ENCODE measurements at regions not wholly inside any gene's neighbourhood (a gene's known extent, or its start where the extent isn't known, plus 50 kb on each side); places are given as distances from the start of the nearest gene placed in this dataset.
A peak's percentile ranks its signal among the peaks of the same experiment; 100 is the strongest.

GRCh38 chr22:49153921-49154320 is 673.8 kb downstream of the BRD1 start:
- ChIA-PET CTCF (no interaction called here), POLR2A (no interaction called here)
- no peaks in the 10 kb centered on the region for H3K9me3 ChIP-seq (ENCODE audit: low read length)
- Mint-ChIP-seq H3K9me3 (no peaks in the 10 kb centered on the region), H3K36me3 (no peaks in the 10 kb centered on the region), H3K4me1 (no peaks in the 10 kb centered on the region), H3K27me3 (peaks cover 3 to 6% of the 10 kb centered on the region in 2 donors), H3K4me3 (no peak overlapping the region), H3K27ac (no peak overlapping the region)
- H3K4me3 ChIP-seq (ENCODE audit: low read length), result no peak overlapping the region
- no peak for DNase-seq
- H3K27me3 ChIP-seq (ENCODE audit: insufficient read depth, low read length, poor library complexity, severe bottlenecking), result no peaks in the 10 kb centered on the region
- no peak overlapping the region for H3K27ac ChIP-seq (ENCODE audit: low read depth, low read length)
- H3K4me1 ChIP-seq (ENCODE audit: insufficient read depth, low read length), result no peaks in the 10 kb centered on the region
- H3K36me3 ChIP-seq (ENCODE audit: insufficient read depth, low read length), result no peaks in the 10 kb centered on the region

DNA sequence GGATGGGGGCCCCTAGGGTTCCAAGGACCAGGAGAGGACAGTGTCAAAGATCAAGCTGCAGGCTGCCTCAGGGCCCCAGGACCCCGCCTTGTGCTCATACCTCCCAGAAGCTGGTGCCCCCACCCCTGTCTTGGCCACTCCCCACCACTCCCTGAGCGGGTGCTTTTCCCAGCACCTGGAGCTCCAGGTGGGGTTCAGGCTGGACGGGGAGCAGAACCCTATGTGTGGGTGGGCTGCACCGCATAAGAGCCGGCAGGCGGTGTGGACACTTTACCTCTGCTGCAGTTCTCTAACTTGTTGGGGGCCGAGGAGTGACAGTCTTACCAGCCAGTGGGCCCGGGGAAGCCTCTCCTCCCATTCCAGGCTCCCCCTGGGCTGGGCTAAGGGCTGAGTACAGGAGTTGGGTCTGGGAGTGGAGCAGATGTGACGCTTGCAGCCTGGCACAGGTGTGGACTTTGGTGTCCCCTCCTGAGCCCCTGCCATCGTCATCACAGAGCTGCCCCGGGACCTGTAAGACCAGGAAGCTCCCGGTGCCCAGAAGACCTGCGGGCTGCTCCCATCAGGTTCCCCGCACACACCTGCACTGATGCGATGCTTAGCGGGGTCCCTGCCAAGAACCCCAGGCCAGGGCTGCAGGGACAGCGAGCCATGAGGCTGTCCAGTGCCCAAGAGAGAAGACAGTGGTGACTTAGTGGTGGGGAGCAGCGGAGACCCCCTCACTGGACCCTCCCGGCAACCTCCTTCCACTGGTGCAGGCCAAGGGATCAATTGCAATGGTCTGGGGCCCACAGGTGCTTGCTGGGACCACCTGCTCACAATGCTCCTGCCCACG is 674.5 kb downstream of the BRD1 start:
- no peak overlapping the region for H3K27ac ChIP-seq (ENCODE audit: low read depth, low read length)
- ChIA-PET CTCF (no interaction called here), POLR2A (no interaction called here)
- Mint-ChIP-seq H3K4me1 (no peaks in the 10 kb centered on the region), H3K27ac (no peak overlapping the region), H3K4me3 (no peak overlapping the region), H3K9me3 (no peaks in the 10 kb centered on the region), H3K27me3 (peaks cover 3 to 9% of the 10 kb centered on the region in 2 donors), H3K36me3 (no peaks in the 10 kb centered on the region)
- H3K9me3 ChIP-seq (ENCODE audit: low read length), result no peaks in the 10 kb centered on the region
- DNase-seq, result no peak
- no peaks in the 10 kb centered on the region for H3K27me3 ChIP-seq (ENCODE audit: insufficient read depth, low read length, poor library complexity, severe bottlenecking)
- no peaks in the 10 kb centered on the region for H3K4me1 ChIP-seq (ENCODE audit: insufficient read depth, low read length)
- H3K4me3 ChIP-seq (ENCODE audit: low read length), result no peak overlapping the region
- H3K36me3 ChIP-seq (ENCODE audit: insufficient read depth, low read length), result no peaks in the 10 kb centered on the region

DNA sequence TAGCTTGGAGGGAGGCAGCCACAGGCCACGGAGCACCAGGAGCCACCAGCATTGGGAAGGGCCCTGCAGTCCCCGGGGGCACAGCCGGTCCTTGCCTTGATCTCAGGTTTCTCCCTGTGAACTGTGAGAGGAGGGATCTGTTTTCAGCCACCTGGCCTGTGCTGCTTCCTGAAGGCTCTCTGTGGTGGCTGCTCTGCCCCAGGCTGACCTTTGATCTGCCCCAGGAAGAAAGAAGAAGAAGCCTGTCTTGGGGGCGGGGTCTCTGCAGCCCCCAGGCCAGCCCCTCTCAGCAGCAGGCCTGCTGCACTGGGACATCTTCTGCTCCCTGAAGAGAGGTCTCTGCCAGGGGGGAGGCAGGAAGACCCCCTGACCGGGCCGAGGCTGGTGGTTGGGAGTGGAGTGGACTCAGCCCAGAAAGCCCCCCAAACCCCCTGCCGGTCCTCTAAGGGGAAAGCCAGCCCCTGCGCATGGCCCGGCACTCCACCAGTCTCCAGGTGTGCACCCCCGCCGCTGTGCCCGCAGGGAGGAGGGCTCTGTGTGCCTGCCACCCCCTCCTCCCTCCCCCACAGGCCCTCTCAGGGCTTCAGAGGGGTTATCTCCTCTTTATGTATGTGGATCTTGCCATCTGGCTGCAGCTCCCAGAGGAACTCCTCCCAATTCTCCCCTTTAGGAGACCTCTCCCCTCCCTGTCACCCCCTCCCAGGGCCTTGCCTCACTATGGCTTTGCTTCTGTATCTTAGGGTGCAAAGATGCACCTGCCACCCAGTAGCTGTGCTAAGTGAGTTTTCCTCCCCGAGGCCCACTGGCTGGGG is 675.3 kb downstream of the BRD1 start:
- CTCF ChIA-PET, result no interaction called here
- no peaks in the 10 kb centered on the region for H3K9me3 ChIP-seq (ENCODE audit: low read length)
- no peak overlapping the region for H3K4me3 ChIP-seq (ENCODE audit: low read length)
- Mint-ChIP-seq H3K9me3 (no peaks in the 10 kb centered on the region), H3K27me3 (peaks cover 0 to 9% of the 10 kb centered on the region in 2 donors), H3K4me3 (no peak overlapping the region), H3K27ac (no peak overlapping the region), H3K36me3 (no peaks in the 10 kb centered on the region), H3K4me1 (no peaks in the 10 kb centered on the region)
- H3K27me3 ChIP-seq (ENCODE audit: insufficient read depth, low read length, poor library complexity, severe bottlenecking), result no peaks in the 10 kb centered on the region
- DNase-seq, result no peak
- POLR2A ChIA-PET, result no interaction called here
- no peak overlapping the region for H3K27ac ChIP-seq (ENCODE audit: low read depth, low read length)
- H3K36me3 ChIP-seq (ENCODE audit: insufficient read depth, low read length), result no peaks in the 10 kb centered on the region
- no peaks in the 10 kb centered on the region for H3K4me1 ChIP-seq (ENCODE audit: insufficient read depth, low read length)

DNA sequence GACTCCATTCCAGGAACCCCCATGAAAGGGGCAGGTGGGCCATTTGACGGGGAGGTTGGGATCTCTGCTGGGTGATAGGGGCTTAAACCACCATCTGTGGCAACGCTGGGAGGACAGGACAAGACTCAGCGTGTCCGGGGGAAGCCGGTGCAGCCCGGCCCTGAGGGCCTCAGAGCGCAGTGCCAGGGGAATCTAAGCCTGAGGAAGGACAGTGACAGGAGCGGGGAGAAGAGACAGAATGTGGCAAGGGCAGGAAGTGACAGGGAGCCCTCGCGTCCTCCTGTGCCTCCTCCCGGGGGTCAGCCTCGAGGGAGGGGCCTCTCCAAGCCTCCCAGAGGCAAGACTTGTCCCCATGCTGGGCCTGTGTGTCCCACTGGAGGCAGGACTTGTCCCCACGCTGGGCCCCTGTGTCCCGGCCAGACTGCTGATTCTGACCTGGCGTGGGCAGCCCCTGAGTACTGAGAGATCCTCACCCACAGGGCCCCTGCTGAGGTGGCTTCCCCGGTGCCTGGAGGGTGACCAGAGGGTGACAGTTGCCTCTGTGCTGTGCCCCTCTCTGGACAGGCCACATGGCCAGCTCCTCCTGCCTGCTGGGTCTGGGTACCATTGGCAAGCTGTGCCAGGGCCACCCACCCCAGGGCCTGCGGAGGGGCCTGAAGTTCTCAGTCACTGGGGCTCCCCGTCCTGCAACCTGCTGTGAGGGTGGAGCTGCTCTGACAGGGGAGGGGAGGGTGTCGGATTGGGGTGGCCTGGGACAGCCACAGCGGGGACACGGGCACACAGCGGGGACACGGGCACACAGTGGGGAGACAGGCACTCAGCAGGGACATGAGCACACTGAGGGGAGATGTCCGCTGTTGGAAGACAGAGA is 676.2 kb downstream of the BRD1 start:
- H3K27ac Mint-ChIP-seq, result no peak overlapping the region
- no peak overlapping the region for H3K4me3 Mint-ChIP-seq
- Histone ChIP-seq H3K36me3 (ENCODE audit: insufficient read depth, low read length) (no peaks in the 10 kb centered on the region), H3K27ac (ENCODE audit: low read depth, low read length) (no peak overlapping the region), H3K4me3 (ENCODE audit: low read length) (no peak overlapping the region), H3K27me3 (ENCODE audit: insufficient read depth, low read length, poor library complexity, severe bottlenecking) (no peaks in the 10 kb centered on the region), H3K4me1 (ENCODE audit: insufficient read depth, low read length) (no peaks in the 10 kb centered on the region), H3K9me3 (ENCODE audit: low read length) (no peaks in the 10 kb centered on the region)
- no peaks in the 10 kb centered on the region for H3K4me1 Mint-ChIP-seq
- ChIA-PET CTCF (no interaction called here), POLR2A (no interaction called here)
- H3K27me3 Mint-ChIP-seq, result peaks cover 0 to 9% of the 10 kb centered on the region in 2 donors
- no peaks in the 10 kb centered on the region for H3K36me3 Mint-ChIP-seq
- no peaks in the 10 kb centered on the region for H3K9me3 Mint-ChIP-seq
- DNase-seq, result no peak

DNA sequence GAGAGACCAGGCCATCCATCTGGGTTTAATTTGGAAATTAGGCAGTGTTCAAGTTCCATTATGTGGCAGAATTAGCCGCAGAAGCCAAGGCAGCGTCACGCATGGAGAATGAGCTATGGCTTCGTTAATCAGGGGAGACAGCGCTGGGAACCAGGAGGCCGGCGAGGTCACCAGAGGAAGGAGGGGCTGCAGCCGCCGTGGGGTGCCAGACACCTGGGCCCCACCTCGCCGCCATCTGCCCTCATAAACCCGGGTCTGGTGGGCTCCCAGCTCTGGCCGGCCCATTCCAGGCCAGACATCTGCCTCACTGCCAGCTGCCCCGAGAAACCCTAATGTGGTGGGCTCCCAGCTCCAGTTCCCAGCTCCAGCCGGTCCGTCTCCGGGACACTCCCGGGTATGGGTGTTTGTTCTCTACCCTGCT is 676.9 kb downstream of the BRD1 start:
- ChIA-PET CTCF (no interaction called here), POLR2A (no interaction called here)
- no peak for DNase-seq
- Histone ChIP-seq H3K27ac (ENCODE audit: low read depth, low read length) (no peak overlapping the region), H3K4me1 (ENCODE audit: insufficient read depth, low read length) (no peaks in the 10 kb centered on the region), H3K27me3 (ENCODE audit: insufficient read depth, low read length, poor library complexity, severe bottlenecking) (no peaks in the 10 kb centered on the region), H3K4me3 (ENCODE audit: low read length) (no peak overlapping the region), H3K9me3 (ENCODE audit: low read length) (no peaks in the 10 kb centered on the region), H3K36me3 (ENCODE audit: insufficient read depth, low read length) (no peaks in the 10 kb centered on the region)
- Mint-ChIP-seq H3K36me3 (no peaks in the 10 kb centered on the region), H3K9me3 (no peaks in the 10 kb centered on the region), H3K4me3 (no peak overlapping the region), H3K27ac (no peak overlapping the region), H3K4me1 (no peaks in the 10 kb centered on the region), H3K27me3 (peaks cover 0 to 9% of the 10 kb centered on the region in 2 donors)

DNA sequence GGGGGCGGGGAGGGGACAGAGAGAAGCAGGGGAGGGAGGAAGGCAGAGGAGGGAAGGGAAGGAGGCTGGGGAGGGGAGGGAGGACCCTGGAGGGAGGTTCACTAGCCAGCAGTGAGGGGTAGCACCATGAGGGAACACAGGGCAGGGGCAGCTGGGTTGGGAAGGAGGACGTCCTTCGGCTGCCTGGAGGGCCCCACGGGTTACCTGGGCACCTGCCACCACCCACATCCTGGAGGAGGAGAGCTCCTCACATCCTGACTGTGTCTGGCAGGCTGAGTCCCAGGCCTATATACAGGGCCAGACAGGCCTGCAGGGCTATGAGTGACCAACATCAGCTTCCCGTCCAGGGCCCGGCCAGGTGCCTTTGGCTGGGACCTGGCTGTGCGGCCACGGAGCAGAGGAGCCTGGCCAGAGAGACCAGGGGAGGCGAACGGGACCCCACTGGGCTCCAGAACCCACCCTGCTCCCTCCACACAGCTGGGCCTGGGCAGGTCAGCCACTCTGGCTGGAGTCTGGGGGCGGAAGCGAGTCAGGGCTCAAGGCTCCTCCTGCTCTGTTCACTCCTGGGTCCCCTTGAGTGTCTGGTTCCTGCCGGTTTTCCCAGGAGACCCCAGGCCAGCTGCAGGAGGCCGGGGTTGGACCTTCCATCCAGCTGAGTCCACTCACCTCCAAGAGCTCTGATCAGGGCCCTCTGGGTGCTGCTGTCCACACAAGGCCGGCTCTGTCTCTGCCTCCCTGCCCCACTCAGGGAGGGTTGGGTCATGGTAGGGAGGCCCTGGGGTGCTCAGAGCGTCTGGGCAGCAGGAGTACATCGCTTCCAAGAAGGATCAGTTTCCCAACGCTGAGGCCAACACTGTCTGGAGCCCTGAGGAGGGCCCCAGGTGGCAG is 677.7 kb downstream of the BRD1 start:
- CTCF ChIA-PET, result no interaction called here
- no peak for DNase-seq

DNA sequence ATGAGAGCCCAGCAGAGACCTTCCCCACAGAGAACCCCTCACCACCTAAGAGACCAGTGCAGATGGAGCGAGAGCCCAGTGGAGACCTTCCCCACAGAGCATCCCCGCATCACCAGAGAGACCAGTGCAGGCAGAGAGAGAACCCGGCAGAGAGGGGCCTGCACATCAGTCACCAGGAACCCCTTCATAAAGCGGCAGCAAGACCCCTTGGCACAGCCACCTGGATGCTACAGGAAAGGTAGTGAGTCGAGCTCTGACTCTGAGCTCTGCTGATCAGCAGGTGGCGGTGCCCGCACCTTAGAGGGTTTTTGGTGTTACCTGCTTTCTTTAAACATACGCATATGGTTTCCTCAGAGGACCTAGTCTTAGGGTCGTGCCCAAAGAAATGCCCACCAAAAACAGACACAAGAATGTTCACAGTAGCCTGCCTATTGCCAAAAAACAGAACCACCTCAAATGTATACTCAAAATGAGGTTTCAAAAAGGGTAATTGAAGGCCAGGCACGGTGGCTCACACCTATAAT is 678.7 kb downstream of the BRD1 start:
- Mint-ChIP-seq H3K36me3 (no peaks in the 10 kb centered on the region), H3K27ac (peak overlapping the region in 1 of 8 donors; percentile 31), H3K9me3 (no peaks in the 10 kb centered on the region), H3K27me3 (peaks cover 0 to 9% of the 10 kb centered on the region in 2 donors), H3K4me1 (no peaks in the 10 kb centered on the region), H3K4me3 (no peak overlapping the region)
- H3K4me3 ChIP-seq (ENCODE audit: low read length), result no peak overlapping the region
- H3K4me1 ChIP-seq (ENCODE audit: insufficient read depth, low read length), result no peaks in the 10 kb centered on the region
- CTCF ChIA-PET, result no interaction called here
- no peaks in the 10 kb centered on the region for H3K36me3 ChIP-seq (ENCODE audit: insufficient read depth, low read length)
- DNase-seq, result no peak
- POLR2A ChIA-PET, result no interaction called here
- H3K9me3 ChIP-seq (ENCODE audit: low read length), result no peaks in the 10 kb centered on the region
- H3K27me3 ChIP-seq (ENCODE audit: insufficient read depth, low read length, poor library complexity, severe bottlenecking), result no peaks in the 10 kb centered on the region
- H3K27ac ChIP-seq (ENCODE audit: low read depth, low read length), result no peak overlapping the region

More for the DNA sequence above, 677.7 kb downstream of the BRD1 start:
- peaks cover 0 to 9% of the 10 kb centered on the region in 2 donors for H3K27me3 Mint-ChIP-seq
- Histone ChIP-seq H3K9me3 (ENCODE audit: low read length) (no peaks in the 10 kb centered on the region), H3K4me3 (ENCODE audit: low read length) (no peak overlapping the region), H3K27me3 (ENCODE audit: insufficient read depth, low read length, poor library complexity, severe bottlenecking) (no peaks in the 10 kb centered on the region), H3K4me1 (ENCODE audit: insufficient read depth, low read length) (no peaks in the 10 kb centered on the region), H3K27ac (ENCODE audit: low read depth, low read length) (no peak overlapping the region), H3K36me3 (ENCODE audit: insufficient read depth, low read length) (no peaks in the 10 kb centered on the region)
- POLR2A ChIA-PET, result no interaction called here
- no peaks in the 10 kb centered on the region for H3K9me3 Mint-ChIP-seq
- no peaks in the 10 kb centered on the region for H3K4me1 Mint-ChIP-seq
- H3K36me3 Mint-ChIP-seq, result no peaks in the 10 kb centered on the region
- H3K27ac Mint-ChIP-seq, result no peak overlapping the region
- no peak overlapping the region for H3K4me3 Mint-ChIP-seq

Measured in CD8-positive, alpha-beta memory T cell (primary cell).